Osteoblast (primary cell): ENCODE measurements at regions not wholly inside any gene's neighbourhood (a gene's known extent, or its start where the extent isn't known, plus 50 kb on each side); places are given as distances from the start of the nearest gene placed in this dataset.
"Not testable (repeated sequence)": the region's sequence is repeated elsewhere in the genome, so short reads cannot be mapped to it uniquely, and the experiment has no call there.

Experiments
- DNase-seq: peaks from one replicate; pipeline ENCODE4 v3.0.0; 2011; ENCODE audit warnings: low spot score, mixed read lengths; ENCODE audit not compliant: insufficient read length; ENCODE audit errors: missing footprints
- H2AFZ ChIP-seq: 2 replicates; pipeline ENCODE4 v1.6.0; 2011; ENCODE audit warnings: mild to moderate bottlenecking, low read length
- H3K27ac ChIP-seq: 2 replicates; pipeline ENCODE4 v1.5.1; 2011; ENCODE audit warnings: mild to moderate bottlenecking, low read depth, low read length, moderate library complexity
- H3K27me3 ChIP-seq: 2 replicates; pipeline ENCODE4 v1.6.0; 2012; ENCODE audit warnings: mild to moderate bottlenecking, control low read depth, inconsistent platforms, low read length, moderate library complexity; ENCODE audit not compliant: insufficient read depth
- H3K36me3 ChIP-seq: 2 replicates; pipeline ENCODE4 v1.5.1; 2011; ENCODE audit warnings: mild to moderate bottlenecking, low read length, control low read depth, moderate library complexity; ENCODE audit not compliant: insufficient read depth
- H3K4me1 ChIP-seq: 2 replicates; pipeline ENCODE4 v1.5.1; 2011; ENCODE audit warnings: mild to moderate bottlenecking, low read length, control low read depth, moderate library complexity; ENCODE audit not compliant: insufficient read depth
- H3K4me2 ChIP-seq: 2 replicates; pipeline ENCODE4 v1.6.0; 2011; ENCODE audit warnings: mild to moderate bottlenecking, low read length; ENCODE audit not compliant: insufficient read depth
- H3K4me3 ChIP-seq: fragments of 200-600 bp; sonication (generic); 3 replicates; pipeline ENCODE4 v1.5.1; 2012; ENCODE audit warnings: mild to moderate bottlenecking, low read length, inconsistent platforms; ENCODE audit not compliant: insufficient read depth
- H3K79me2 ChIP-seq: 2 replicates; pipeline ENCODE4 v1.6.0; 2012; ENCODE audit warnings: mild to moderate bottlenecking, low read length, control low read depth, inconsistent platforms; ENCODE audit not compliant: insufficient read depth
- H3K9me3 ChIP-seq: 2 replicates; pipeline ENCODE4 v1.5.1; 2011; ENCODE audit warnings: low read depth, low read length, control low read depth
- H4K20me1 ChIP-seq: 2 replicates; pipeline ENCODE4 v1.6.0; 2012; ENCODE audit warnings: mild to moderate bottlenecking, low read length, control low read depth; ENCODE audit not compliant: insufficient read depth
- TF ChIP-seq, protein P1 (sequence below): IDR thresholded peaks from 2 replicates; pipeline ENCODE4 v1.5.1; 2011; ENCODE audit warnings: mild to moderate bottlenecking, low read depth, low read length, moderate library complexity; ENCODE audit errors: extremely low read depth

DNA sequence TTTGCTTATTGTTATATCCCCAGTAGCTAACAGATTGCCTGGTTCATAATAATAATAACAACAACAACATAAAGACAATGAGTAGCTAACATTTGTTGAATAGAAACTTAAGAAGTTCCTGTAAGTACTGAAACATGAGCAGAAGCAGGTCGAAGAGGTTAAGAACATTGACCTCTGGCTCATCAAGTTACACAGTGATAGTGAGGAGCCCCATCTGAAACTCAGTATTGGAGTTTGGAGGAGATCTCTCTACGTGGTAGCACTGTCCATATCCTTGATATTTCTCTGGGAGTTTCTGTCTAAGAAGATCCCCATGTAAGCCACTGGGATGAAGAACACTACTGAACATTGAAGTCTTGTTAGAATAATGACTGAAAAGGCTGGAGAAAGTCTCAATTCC is 600.4 kb downstream of the RFPL4B start:
- no peak for DNase-seq
- Histone ChIP-seq H3K4me3 (no peak overlapping the region), H3K79me2 (no peaks in the 10 kb centered on the region), H3K4me2 (no peak overlapping the region), H4K20me1 (no peaks in the 10 kb centered on the region), H3K27ac (no peak overlapping the region), H2AFZ (no peak overlapping the region), H3K36me3 (no peaks in the 10 kb centered on the region), H3K27me3 (no peaks in the 10 kb centered on the region), H3K4me1 (no peaks in the 10 kb centered on the region), H3K9me3 (no peaks in the 10 kb centered on the region)
- TF ChIP-seq, protein P1, sequence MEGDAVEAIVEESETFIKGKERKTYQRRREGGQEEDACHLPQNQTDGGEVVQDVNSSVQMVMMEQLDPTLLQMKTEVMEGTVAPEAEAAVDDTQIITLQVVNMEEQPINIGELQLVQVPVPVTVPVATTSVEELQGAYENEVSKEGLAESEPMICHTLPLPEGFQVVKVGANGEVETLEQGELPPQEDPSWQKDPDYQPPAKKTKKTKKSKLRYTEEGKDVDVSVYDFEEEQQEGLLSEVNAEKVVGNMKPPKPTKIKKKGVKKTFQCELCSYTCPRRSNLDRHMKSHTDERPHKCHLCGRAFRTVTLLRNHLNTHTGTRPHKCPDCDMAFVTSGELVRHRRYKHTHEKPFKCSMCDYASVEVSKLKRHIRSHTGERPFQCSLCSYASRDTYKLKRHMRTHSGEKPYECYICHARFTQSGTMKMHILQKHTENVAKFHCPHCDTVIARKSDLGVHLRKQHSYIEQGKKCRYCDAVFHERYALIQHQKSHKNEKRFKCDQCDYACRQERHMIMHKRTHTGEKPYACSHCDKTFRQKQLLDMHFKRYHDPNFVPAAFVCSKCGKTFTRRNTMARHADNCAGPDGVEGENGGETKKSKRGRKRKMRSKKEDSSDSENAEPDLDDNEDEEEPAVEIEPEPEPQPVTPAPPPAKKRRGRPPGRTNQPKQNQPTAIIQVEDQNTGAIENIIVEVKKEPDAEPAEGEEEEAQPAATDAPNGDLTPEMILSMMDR: no peak

DNA sequence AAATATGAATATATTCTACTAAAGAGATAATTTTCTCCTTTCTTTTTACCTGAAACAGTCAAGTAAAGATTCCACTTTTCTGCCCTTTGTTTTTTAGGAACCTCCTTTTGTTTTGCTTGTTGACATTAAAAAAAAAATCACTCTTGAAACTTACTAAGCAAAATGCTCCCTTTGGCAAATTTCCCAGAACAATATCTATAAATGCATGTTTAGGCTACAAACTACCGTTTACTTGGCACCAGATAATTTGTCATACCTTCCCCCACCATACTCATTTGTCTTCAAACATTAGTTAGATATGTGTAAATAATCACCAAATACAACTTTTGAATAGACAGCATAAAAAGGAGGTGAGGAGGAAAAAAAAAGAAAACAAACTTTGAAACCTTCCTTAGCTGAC is 604.7 kb downstream of the RFPL4B start:
- Histone ChIP-seq H3K4me1 (peaks cover 6% of the 10 kb centered on the region), H3K4me2 (no peak overlapping the region), H3K9me3 (no peaks in the 10 kb centered on the region), H3K4me3 (no peak overlapping the region), H3K79me2 (no peaks in the 10 kb centered on the region), H3K27ac (no peak overlapping the region), H2AFZ (no peak overlapping the region), H3K27me3 (no peaks in the 10 kb centered on the region), H3K36me3 (no peaks in the 10 kb centered on the region), H4K20me1 (no peaks in the 10 kb centered on the region)
- no peak for DNase-seq
- TF ChIP-seq, protein P1: no peak

DNA sequence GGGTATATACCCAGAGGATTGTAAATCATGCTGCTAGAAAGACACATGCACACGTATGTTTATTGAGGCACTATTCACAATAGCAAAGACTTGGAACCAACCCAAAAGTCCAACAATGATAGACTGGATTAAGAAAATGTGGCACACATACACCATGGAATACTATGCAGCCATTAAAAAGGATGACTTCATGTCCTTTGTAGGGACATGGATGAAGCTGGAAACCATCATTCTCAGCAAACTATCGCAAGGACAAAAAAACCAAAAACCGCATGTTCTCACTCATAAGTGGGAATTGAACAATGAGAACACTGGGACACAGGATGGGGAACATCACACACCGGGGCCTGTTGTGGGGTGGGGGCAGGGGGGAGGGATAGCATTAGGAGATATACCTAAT is 608.6 kb downstream of the RFPL4B start:
- not testable (repeated sequence) for H3K27ac ChIP-seq, H3K36me3 ChIP-seq, H3K27me3 ChIP-seq, H3K4me2 ChIP-seq, DNase-seq, H3K4me3 ChIP-seq, H4K20me1 ChIP-seq, H3K79me2 ChIP-seq, H3K9me3 ChIP-seq, H2AFZ ChIP-seq
- H3K4me1 ChIP-seq: peaks cover 14% of the 10 kb centered on the region

DNA sequence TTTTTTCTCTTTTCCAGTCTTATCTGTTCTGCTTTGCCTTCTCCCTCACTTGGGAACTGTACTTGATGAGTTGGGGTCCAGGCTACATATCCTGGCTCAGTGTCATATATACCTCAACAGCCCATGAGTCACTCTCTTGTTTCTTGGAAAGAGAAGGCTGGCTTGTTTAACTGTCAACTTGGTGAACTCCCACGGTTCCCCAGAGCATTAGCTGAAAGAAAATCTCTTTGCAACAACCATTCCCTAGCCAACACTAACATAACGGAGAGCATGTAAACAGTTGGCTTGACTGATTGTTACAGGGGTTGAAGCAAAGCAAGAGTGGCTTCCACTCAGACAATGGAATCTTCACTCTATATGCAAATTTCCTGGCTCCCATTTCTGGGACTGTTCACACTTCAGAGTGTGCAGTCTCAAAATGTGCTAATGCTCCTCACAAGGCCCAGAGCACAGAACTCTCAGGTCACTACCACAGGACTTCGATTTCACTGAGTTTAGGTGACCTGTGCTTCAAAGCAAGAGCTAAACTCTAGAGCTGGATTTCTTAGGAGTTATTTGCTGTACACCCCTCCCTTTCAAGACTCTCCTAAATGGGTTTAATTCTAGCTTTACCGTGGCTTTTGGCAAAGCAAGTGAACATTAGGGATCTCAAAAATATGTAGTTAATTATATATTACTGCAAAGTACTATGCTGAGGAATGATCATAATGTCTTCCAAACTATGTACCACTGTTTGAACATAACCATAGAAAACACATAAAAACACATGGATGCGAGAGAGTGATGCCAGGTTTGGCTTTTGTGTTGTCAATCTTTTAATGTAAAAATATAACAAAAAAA is 609.8 kb downstream of the RFPL4B start:
- H2AFZ ChIP-seq: no peak overlapping the region
- no peaks in the 10 kb centered on the region for H3K36me3 ChIP-seq
- peak overlapping the region; percentile 47 for H3K4me2 ChIP-seq
- H3K4me1 ChIP-seq: peaks cover 14% of the 10 kb centered on the region
- H3K27me3 ChIP-seq: no peaks in the 10 kb centered on the region
- no peaks in the 10 kb centered on the region for H4K20me1 ChIP-seq
- no peak overlapping the region for H3K27ac ChIP-seq
- no peaks in the 10 kb centered on the region for H3K9me3 ChIP-seq
- DNase-seq: peak; percentile 25
- no peak overlapping the region for H3K4me3 ChIP-seq
- H3K79me2 ChIP-seq: no peaks in the 10 kb centered on the region
- TF ChIP-seq, protein P1: no peak
